HEK293T (cell line): ENCODE measurements at regions not wholly inside any gene's neighbourhood (a gene's known extent, or its start where the extent isn't known, plus 50 kb on each side); places are given as distances from the start of the nearest gene placed in this dataset.

Experiments used
- FOXA1 ChIP-seq: fragments of 450-650 bp; IDR thresholded peaks from 2 replicates; pipeline ENCODE4 v1.6.1; 2016; ENCODE audit warnings: mild to moderate bottlenecking
- FOXK2 ChIP-seq: fragments of 450-650 bp; IDR thresholded peaks from 2 replicates; pipeline ENCODE4 v1.6.1; 2016; ENCODE audit warnings: mild to moderate bottlenecking
- L3MBTL2 ChIP-seq: fragments of 450-650 bp; conservative IDR thresholded peaks from 2 replicates; pipeline ENCODE4 v1.6.1; 2016; ENCODE audit warnings: mild to moderate bottlenecking
- SUZ12 ChIP-seq: fragments of 450-650 bp; IDR thresholded peaks from 2 replicates; pipeline ENCODE4 v1.6.1; 2016; ENCODE audit warnings: mild to moderate bottlenecking

- TF ChIP-seq SUZ12, result no peak
- TF ChIP-seq FOXA1, result no peak
- no peak for TF ChIP-seq FOXK2
- no peak for TF ChIP-seq L3MBTL2
Measured at GRCh38 chr2:116510117-116510671, 1304.3 kb upstream of the DDX18 start.
